ENCODE measurements at regions not wholly inside any gene's neighbourhood (a gene's known extent, or its start where the extent isn't known, plus 50 kb on each side); places are given as distances from the start of the nearest gene placed in this dataset.

GRCh38 chr2:60046529-60046928 is 506.9 kb downstream of the BCL11A start:
- TF ChIP-seq EZH2 (IDR thresholded peaks at IDR 0.05; ENCODE audit: borderline replicate concordance, low read length) (no peak), CTCF (IDR thresholded peaks at IDR 0.05; ENCODE audit: low read length) (no peak)
- H3K4me3 ChIP-seq (ENCODE audit: low read depth, low read length, poor library complexity, severe bottlenecking): no peak overlapping the region

GRCh38 chr2:60045456-60045855 is 508.0 kb downstream of the BCL11A start:
- no peaks in the 10 kb centered on the region for H3K36me3 ChIP-seq (ENCODE audit: insufficient read depth, low read length)
- H3K27ac ChIP-seq (ENCODE audit: low read depth, low read length, poor library complexity, severe bottlenecking): no peak overlapping the region
- no peaks in the 10 kb centered on the region for H3K4me1 ChIP-seq (ENCODE audit: insufficient read depth, low read length, severe bottlenecking)
- no peaks in the 10 kb centered on the region for H3F3A ChIP-seq (ENCODE audit: insufficient read depth, low read length)
- H4K20me1 ChIP-seq (ENCODE audit: insufficient read depth, low read length): no peaks in the 10 kb centered on the region
- no peaks in the 10 kb centered on the region for H3K9me3 ChIP-seq (ENCODE audit: low read length)
- H3K4me3 ChIP-seq (ENCODE audit: low read depth, low read length, poor library complexity, severe bottlenecking): no peak overlapping the region
- no peaks in the 10 kb centered on the region for H3K79me2 ChIP-seq (ENCODE audit: insufficient read depth, low read length)
- TF ChIP-seq EZH2 (IDR thresholded peaks at IDR 0.05; ENCODE audit: borderline replicate concordance, low read length) (no peak), CTCF (IDR thresholded peaks at IDR 0.05; ENCODE audit: low read length) (no peak)
- H3K9me2 ChIP-seq (ENCODE audit: low read depth, low read length): no peaks in the 10 kb centered on the region
- no peak overlapping the region for H3K9ac ChIP-seq (ENCODE audit: low read length)
- H3K27me3 ChIP-seq (ENCODE audit: insufficient read depth, low read length): no peaks in the 10 kb centered on the region
- no peak overlapping the region for H3K4me2 ChIP-seq (ENCODE audit: low read length)
- no peak overlapping the region for H2AFZ ChIP-seq (ENCODE audit: low read length)

More at GRCh38 chr2:60046529-60046928, 506.9 kb downstream of the BCL11A start:
- Histone ChIP-seq H2AFZ (ENCODE audit: low read length) (no peak overlapping the region), H3K27ac (ENCODE audit: low read depth, low read length, poor library complexity, severe bottlenecking) (no peak overlapping the region), H3K36me3 (ENCODE audit: insufficient read depth, low read length) (no peaks in the 10 kb centered on the region), H4K20me1 (ENCODE audit: insufficient read depth, low read length) (no peaks in the 10 kb centered on the region), H3K27me3 (ENCODE audit: insufficient read depth, low read length) (no peaks in the 10 kb centered on the region), H3K9ac (ENCODE audit: low read length) (no peak overlapping the region), H3K79me2 (ENCODE audit: insufficient read depth, low read length) (no peaks in the 10 kb centered on the region), H3K4me2 (ENCODE audit: low read length) (no peak overlapping the region), H3K9me2 (ENCODE audit: low read depth, low read length) (no peaks in the 10 kb centered on the region), H3F3A (ENCODE audit: insufficient read depth, low read length) (no peaks in the 10 kb centered on the region), H3K9me3 (ENCODE audit: low read length) (no peaks in the 10 kb centered on the region), H3K4me1 (ENCODE audit: insufficient read depth, low read length, severe bottlenecking) (no peaks in the 10 kb centered on the region)

GRCh38 chr2:60044484-60044883 is 509.0 kb downstream of the BCL11A start:
- no peaks in the 10 kb centered on the region for H3K9me2 ChIP-seq (ENCODE audit: low read depth, low read length)
- no peaks in the 10 kb centered on the region for H4K20me1 ChIP-seq (ENCODE audit: insufficient read depth, low read length)
- no peaks in the 10 kb centered on the region for H3K36me3 ChIP-seq (ENCODE audit: insufficient read depth, low read length)
- TF ChIP-seq EZH2 (IDR thresholded peaks at IDR 0.05; ENCODE audit: borderline replicate concordance, low read length): no peak
- TF ChIP-seq CTCF (IDR thresholded peaks at IDR 0.05; ENCODE audit: low read length): no peak
- no peaks in the 10 kb centered on the region for H3K79me2 ChIP-seq (ENCODE audit: insufficient read depth, low read length)
- no peaks in the 10 kb centered on the region for H3K9me3 ChIP-seq (ENCODE audit: low read length)
- no peak overlapping the region for H3K9ac ChIP-seq (ENCODE audit: low read length)
- H3K27ac ChIP-seq (ENCODE audit: low read depth, low read length, poor library complexity, severe bottlenecking): no peak overlapping the region
- H3K27me3 ChIP-seq (ENCODE audit: insufficient read depth, low read length): no peaks in the 10 kb centered on the region
- H2AFZ ChIP-seq (ENCODE audit: low read length): no peak overlapping the region
- no peaks in the 10 kb centered on the region for H3K4me1 ChIP-seq (ENCODE audit: insufficient read depth, low read length, severe bottlenecking)
- no peak overlapping the region for H3K4me3 ChIP-seq (ENCODE audit: low read depth, low read length, poor library complexity, severe bottlenecking)
- H3F3A ChIP-seq (ENCODE audit: insufficient read depth, low read length): no peaks in the 10 kb centered on the region
- no peak overlapping the region for H3K4me2 ChIP-seq (ENCODE audit: low read length)

Measured in OCI-LY1 (cell line).